DOHH2 (cell line): ENCODE measurements at regions not wholly inside any gene's neighbourhood (a gene's known extent, or its start where the extent isn't known, plus 50 kb on each side); places are given as distances from the start of the nearest gene placed in this dataset.

ENCODE experiments used
- H3F3A ChIP-seq: fragments of 200-600 bp; sonication (generic), shearing (Covaris generic); 2 replicates; pipeline ENCODE4 v1.6.0; 2016; ENCODE audit warnings: antibody characterized with exemption, mild to moderate bottlenecking; ENCODE audit not compliant: control insufficient read depth, insufficient read depth
- H3K27ac ChIP-seq: fragments of 200-600 bp; sonication (generic); 2 replicates; pipeline ENCODE4 v1.5.1; 2014; ENCODE audit warnings: low read depth, mild to moderate bottlenecking, low read length, moderate library complexity
- H3K27me3 ChIP-seq: fragments of 200-600 bp; sonication (generic); 2 replicates; pipeline ENCODE4 v1.6.1; 2014; ENCODE audit warnings: mild to moderate bottlenecking, low read length, mixed read lengths; ENCODE audit not compliant: control insufficient read depth
- H3K36me3 ChIP-seq: fragments of 200-600 bp; sonication (generic); 2 replicates; pipeline ENCODE4 v1.6.1; 2014; ENCODE audit warnings: mild to moderate bottlenecking, low read length, moderate library complexity, mixed read lengths; ENCODE audit not compliant: control insufficient read depth
- H3K4me1 ChIP-seq: fragments of 200-600 bp; sonication (generic); 2 replicates; pipeline ENCODE4 v1.6.1; 2014; ENCODE audit warnings: mild to moderate bottlenecking, low read length, mixed read lengths; ENCODE audit not compliant: control insufficient read depth
- H3K4me2 ChIP-seq: fragments of 200-600 bp; sonication (generic); 2 replicates; pipeline ENCODE4 v1.6.0; 2014; ENCODE audit warnings: mild to moderate bottlenecking, low read length, moderate library complexity
- H3K4me3 ChIP-seq: fragments of 200-600 bp; sonication (generic); 2 replicates; pipeline ENCODE4 v1.5.1; 2014; ENCODE audit warnings: mild to moderate bottlenecking, low read length, mixed read lengths
- H3K79me2 ChIP-seq: fragments of 200-600 bp; sonication (generic); 2 replicates; pipeline ENCODE4 v1.6.1; 2014; ENCODE audit warnings: mild to moderate bottlenecking, low read length, mixed read lengths; ENCODE audit not compliant: control insufficient read depth
- H3K9me2 ChIP-seq: fragments of 200-600 bp; sonication (generic); replicated peaks from 2 replicates; pipeline ENCODE4 v1.6.1; 2014; ENCODE audit warnings: mild to moderate bottlenecking, low read length, mixed read lengths; ENCODE audit not compliant: control insufficient read depth
- H3K9me3 ChIP-seq: fragments of 200-600 bp; sonication (generic); 2 replicates; pipeline ENCODE4 v1.6.1; 2014; ENCODE audit warnings: antibody characterized with exemption, low read length, mixed read lengths; ENCODE audit not compliant: control insufficient read depth, insufficient read depth
- H4K20me1 ChIP-seq: fragments of 200-600 bp; sonication (generic); 2 replicates; pipeline ENCODE4 v1.6.0; 2014; ENCODE audit warnings: low read depth, mild to moderate bottlenecking, antibody characterized with exemption, low read length, moderate library complexity; ENCODE audit not compliant: control insufficient read depth, insufficient read depth
- CTCF ChIP-seq: fragments of 200-600 bp; sonication (generic); IDR thresholded peaks from one replicate; pipeline ENCODE4 v1.5.1; 2014; ENCODE audit warnings: antibody characterized with exemption, mild to moderate bottlenecking, low read depth, low read length; ENCODE audit not compliant: poor library complexity, severe bottlenecking
- EZH2phosphoT487 ChIP-seq: fragments of 200-600 bp; sonication (generic); IDR thresholded peaks from 2 replicates; pipeline ENCODE4 v1.6.1; 2017; ENCODE audit warnings: borderline replicate concordance, mild to moderate bottlenecking, antibody characterized with exemption, low read length, moderate library complexity, mixed read lengths

- Histone ChIP-seq H3K4me2 (no peak overlapping the region), H3K27me3 (no peaks in the 10 kb centered on the region), H3K36me3 (peaks cover 29% of the 10 kb centered on the region), H3F3A (no peaks in the 10 kb centered on the region), H3K27ac (no peak overlapping the region), H3K9me3 (no peaks in the 10 kb centered on the region), H4K20me1 (no peaks in the 10 kb centered on the region), H3K4me3 (no peak overlapping the region), H3K79me2 (no peaks in the 10 kb centered on the region), H3K4me1 (no peaks in the 10 kb centered on the region), H3K9me2 (no peaks in the 10 kb centered on the region)
- no peak for TF ChIP-seq EZH2phosphoT487
- TF ChIP-seq CTCF, result no peak
Measured at GRCh38 chr4:122259849-122260248, 107.7 kb downstream of the BLTP1 start.

GRCh38 chr4:122276359-122276758 is 102.5 kb upstream of the ADAD1 start:
- Histone ChIP-seq H3K4me3 (no peak overlapping the region), H3K9me2 (no peaks in the 10 kb centered on the region), H3K36me3 (peaks cover 7% of the 10 kb centered on the region), H3K9me3 (no peaks in the 10 kb centered on the region), H4K20me1 (no peaks in the 10 kb centered on the region), H3F3A (no peaks in the 10 kb centered on the region), H3K4me1 (no peaks in the 10 kb centered on the region), H3K79me2 (no peaks in the 10 kb centered on the region), H3K27me3 (no peaks in the 10 kb centered on the region), H3K4me2 (no peak overlapping the region), H3K27ac (no peak overlapping the region)
- TF ChIP-seq EZH2phosphoT487 (no peak), CTCF (no peak)

GRCh38 chr4:122278976-122279375 is 99.8 kb upstream of the ADAD1 start:
- Histone ChIP-seq H3K9me2 (no peaks in the 10 kb centered on the region), H3K79me2 (no peaks in the 10 kb centered on the region), H3K4me2 (no peak overlapping the region), H3K9me3 (no peaks in the 10 kb centered on the region), H3K27ac (no peak overlapping the region), H4K20me1 (no peaks in the 10 kb centered on the region), H3K36me3 (peaks cover 3% of the 10 kb centered on the region; the same call in 1 of the 2 replicates), H3K4me1 (no peaks in the 10 kb centered on the region), H3F3A (no peaks in the 10 kb centered on the region), H3K4me3 (no peak overlapping the region), H3K27me3 (no peaks in the 10 kb centered on the region)
- no peak for TF ChIP-seq EZH2phosphoT487

GRCh38 chr4:122279670-122280069 is 99.1 kb upstream of the ADAD1 start:
- no peaks in the 10 kb centered on the region for H3K9me2 ChIP-seq
- no peaks in the 10 kb centered on the region for H3K9me3 ChIP-seq
- no peak overlapping the region for H3K4me3 ChIP-seq
- no peak overlapping the region for H3K4me2 ChIP-seq
- no peak overlapping the region for H3K27ac ChIP-seq
- H4K20me1 ChIP-seq, result no peaks in the 10 kb centered on the region
- no peaks in the 10 kb centered on the region for H3F3A ChIP-seq
- TF ChIP-seq EZH2phosphoT487 (no peak), CTCF (no peak)
- H3K79me2 ChIP-seq, result no peaks in the 10 kb centered on the region
- no peaks in the 10 kb centered on the region for H3K27me3 ChIP-seq
- no peaks in the 10 kb centered on the region for H3K4me1 ChIP-seq
- H3K36me3 ChIP-seq, result peaks cover 3% of the 10 kb centered on the region; the same call in 1 of the 2 replicates
